ENCODE measurements at regions not wholly inside any gene's neighbourhood (a gene's known extent, or its start where the extent isn't known, plus 50 kb on each side); places are given as distances from the start of the nearest gene placed in this dataset.

- DNase-seq (ENCODE audit: low spot score) (no peak), ATAC-seq (no peak)
- Mint-ChIP-seq H3K27me3 (ENCODE audit: low read depth) (no peaks in the 10 kb centered on the region), H3K36me3 (no peaks in the 10 kb centered on the region), H3K4me1 (0 out of 2 replicates have a peak, but pooled peaks cover 2% of the 10 kb centered on the region), H3K27ac (no peak overlapping the region), H3K9me3 (no peaks in the 10 kb centered on the region), H3K4me3 (no peak overlapping the region)
- TF ChIP-seq, protein P1, sequence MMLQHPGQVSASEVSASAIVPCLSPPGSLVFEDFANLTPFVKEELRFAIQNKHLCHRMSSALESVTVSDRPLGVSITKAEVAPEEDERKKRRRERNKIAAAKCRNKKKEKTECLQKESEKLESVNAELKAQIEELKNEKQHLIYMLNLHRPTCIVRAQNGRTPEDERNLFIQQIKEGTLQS (CRISPR knock-in tag; conservative IDR thresholded peaks at IDR 0.05): no peak
- TF ChIP-seq CDX4 (CRISPR knock-in tag; IDR thresholded peaks at IDR 0.05; ENCODE audit: borderline replicate concordance): no peak
- TF ChIP-seq GABPB1 (CRISPR knock-in tag; IDR thresholded peaks at IDR 0.05): no peak
- TF ChIP-seq NR1H2 (CRISPR knock-in tag; IDR thresholded peaks at IDR 0.05): no peak
- ChIA-PET POLR2A (no interaction called here), CTCF (no interaction called here)
These were observed 135.3 kb upstream of the SOX5 start for GRCh38 chr12:24084800-24085199.

- CTCF ChIA-PET: no interaction called here
- TF ChIP-seq IRF2 (CRISPR knock-in tag; IDR thresholded peaks at IDR 0.05; ENCODE audit: borderline replicate concordance, low read depth) (no peak), STAT6 (CRISPR knock-in tag; conservative IDR thresholded peaks at IDR 0.05; ENCODE audit: low read depth) (no peak), SP1 (CRISPR knock-in tag; conservative IDR thresholded peaks at IDR 0.05) (no peak), USF2 (CRISPR knock-in tag; IDR thresholded peaks at IDR 0.05) (no peak), CDX4 (CRISPR knock-in tag; IDR thresholded peaks at IDR 0.05; ENCODE audit: borderline replicate concordance) (no peak), RELA (CRISPR knock-in tag; IDR thresholded peaks at IDR 0.05; ENCODE audit: borderline replicate concordance) (no peak), HMGA2 (CRISPR knock-in tag; IDR thresholded peaks at IDR 0.05) (no peak), HMGXB4 (CRISPR knock-in tag; IDR thresholded peaks at IDR 0.05) (no peak), SMAD3 (CRISPR knock-in tag; IDR thresholded peaks at IDR 0.05; ENCODE audit: borderline replicate concordance) (no peak), ZNF138 (CRISPR knock-in tag; conservative IDR thresholded peaks at IDR 0.05) (no peak), JUN (CRISPR knock-in tag; IDR thresholded peaks at IDR 0.05) (no peak), KAT7 (CRISPR knock-in tag; IDR thresholded peaks at IDR 0.05; ENCODE audit: borderline replicate concordance) (no peak), ZNF396 (CRISPR knock-in tag; IDR thresholded peaks at IDR 0.05; ENCODE audit: borderline replicate concordance) (no peak)
- TF ChIP-seq, protein P2, sequence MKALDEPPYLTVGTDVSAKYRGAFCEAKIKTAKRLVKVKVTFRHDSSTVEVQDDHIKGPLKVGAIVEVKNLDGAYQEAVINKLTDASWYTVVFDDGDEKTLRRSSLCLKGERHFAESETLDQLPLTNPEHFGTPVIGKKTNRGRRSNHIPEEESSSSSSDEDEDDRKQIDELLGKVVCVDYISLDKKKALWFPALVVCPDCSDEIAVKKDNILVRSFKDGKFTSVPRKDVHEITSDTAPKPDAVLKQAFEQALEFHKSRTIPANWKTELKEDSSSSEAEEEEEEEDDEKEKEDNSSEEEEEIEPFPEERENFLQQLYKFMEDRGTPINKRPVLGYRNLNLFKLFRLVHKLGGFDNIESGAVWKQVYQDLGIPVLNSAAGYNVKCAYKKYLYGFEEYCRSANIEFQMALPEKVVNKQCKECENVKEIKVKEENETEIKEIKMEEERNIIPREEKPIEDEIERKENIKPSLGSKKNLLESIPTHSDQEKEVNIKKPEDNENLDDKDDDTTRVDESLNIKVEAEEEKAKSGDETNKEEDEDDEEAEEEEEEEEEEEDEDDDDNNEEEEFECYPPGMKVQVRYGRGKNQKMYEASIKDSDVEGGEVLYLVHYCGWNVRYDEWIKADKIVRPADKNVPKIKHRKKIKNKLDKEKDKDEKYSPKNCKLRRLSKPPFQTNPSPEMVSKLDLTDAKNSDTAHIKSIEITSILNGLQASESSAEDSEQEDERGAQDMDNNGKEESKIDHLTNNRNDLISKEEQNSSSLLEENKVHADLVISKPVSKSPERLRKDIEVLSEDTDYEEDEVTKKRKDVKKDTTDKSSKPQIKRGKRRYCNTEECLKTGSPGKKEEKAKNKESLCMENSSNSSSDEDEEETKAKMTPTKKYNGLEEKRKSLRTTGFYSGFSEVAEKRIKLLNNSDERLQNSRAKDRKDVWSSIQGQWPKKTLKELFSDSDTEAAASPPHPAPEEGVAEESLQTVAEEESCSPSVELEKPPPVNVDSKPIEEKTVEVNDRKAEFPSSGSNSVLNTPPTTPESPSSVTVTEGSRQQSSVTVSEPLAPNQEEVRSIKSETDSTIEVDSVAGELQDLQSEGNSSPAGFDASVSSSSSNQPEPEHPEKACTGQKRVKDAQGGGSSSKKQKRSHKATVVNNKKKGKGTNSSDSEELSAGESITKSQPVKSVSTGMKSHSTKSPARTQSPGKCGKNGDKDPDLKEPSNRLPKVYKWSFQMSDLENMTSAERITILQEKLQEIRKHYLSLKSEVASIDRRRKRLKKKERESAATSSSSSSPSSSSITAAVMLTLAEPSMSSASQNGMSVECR (CRISPR knock-in tag; IDR thresholded peaks at IDR 0.05; ENCODE audit: borderline replicate concordance): no peak
- TF ChIP-seq, protein P3, sequence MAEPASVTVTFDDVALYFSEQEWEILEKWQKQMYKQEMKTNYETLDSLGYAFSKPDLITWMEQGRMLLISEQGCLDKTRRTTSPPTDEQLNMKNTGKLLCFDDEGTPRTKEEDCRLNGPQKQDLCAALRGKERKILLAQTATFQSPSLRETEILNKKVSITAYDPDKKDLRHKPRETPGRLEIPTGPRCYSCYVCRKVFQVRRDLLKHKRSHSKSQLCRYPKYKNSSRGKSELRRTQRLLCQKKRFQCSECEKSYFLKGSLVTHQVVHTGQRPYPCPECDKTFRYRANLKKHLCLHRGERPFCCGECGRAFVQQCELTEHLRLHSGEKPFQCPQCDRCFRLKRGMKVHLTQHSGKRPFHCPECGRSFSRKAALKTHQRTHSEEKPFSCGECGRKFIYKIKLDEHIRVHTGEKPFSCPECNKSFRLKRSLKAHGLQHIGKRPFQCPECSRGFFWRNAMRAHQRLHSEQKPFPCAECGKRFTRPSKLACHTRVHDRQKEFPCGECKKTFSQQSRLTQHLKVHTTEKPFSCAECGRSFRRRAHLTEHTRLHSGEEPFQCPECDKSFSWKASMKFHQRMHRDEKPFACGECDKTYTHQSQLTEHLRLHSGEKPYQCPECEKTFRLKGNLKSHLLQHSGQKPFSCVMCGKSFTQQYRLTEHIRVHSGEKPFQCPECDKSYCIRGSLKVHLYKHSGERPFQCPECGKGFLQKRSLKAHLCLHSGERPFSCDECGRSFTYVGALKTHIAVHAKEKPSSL (CRISPR knock-in tag; conservative IDR thresholded peaks at IDR 0.05): no peak
- TF ChIP-seq, protein P4, sequence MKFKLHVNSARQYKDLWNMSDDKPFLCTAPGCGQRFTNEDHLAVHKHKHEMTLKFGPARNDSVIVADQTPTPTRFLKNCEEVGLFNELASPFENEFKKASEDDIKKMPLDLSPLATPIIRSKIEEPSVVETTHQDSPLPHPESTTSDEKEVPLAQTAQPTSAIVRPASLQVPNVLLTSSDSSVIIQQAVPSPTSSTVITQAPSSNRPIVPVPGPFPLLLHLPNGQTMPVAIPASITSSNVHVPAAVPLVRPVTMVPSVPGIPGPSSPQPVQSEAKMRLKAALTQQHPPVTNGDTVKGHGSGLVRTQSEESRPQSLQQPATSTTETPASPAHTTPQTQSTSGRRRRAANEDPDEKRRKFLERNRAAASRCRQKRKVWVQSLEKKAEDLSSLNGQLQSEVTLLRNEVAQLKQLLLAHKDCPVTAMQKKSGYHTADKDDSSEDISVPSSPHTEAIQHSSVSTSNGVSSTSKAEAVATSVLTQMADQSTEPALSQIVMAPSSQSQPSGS (CRISPR knock-in tag; IDR thresholded peaks at IDR 0.05; ENCODE audit: borderline replicate concordance, low read depth): no peak
- Mint-ChIP-seq H3K27me3 (ENCODE audit: low read depth) (no peaks in the 10 kb centered on the region), H3K4me3 (no peak overlapping the region), H3K27ac (no peak overlapping the region), H3K9me3 (no peaks in the 10 kb centered on the region), H3K36me3 (no peaks in the 10 kb centered on the region), H3K4me1 (peaks cover 2% of the 10 kb centered on the region; the same call in 1 of the 2 replicates)
- DNase-seq (ENCODE audit: low spot score): no peak
- ATAC-seq: no peak
- POLR2A ChIA-PET: no interaction called here
These were observed 134.4 kb upstream of the SOX5 start for GRCh38 chr12:24083838-24084237.

Measured in WTC11 (cell line).